ENCODE measurements at regions not wholly inside any gene's neighbourhood (a gene's known extent, or its start where the extent isn't known, plus 50 kb on each side); places are given as distances from the start of the nearest gene placed in this dataset.

GRCh38 chr19:32165750-32166149 is 179.7 kb upstream of the ZNF507 start:
- no peak for TF ChIP-seq CTCF (IDR thresholded peaks at IDR 0.05)
- TF ChIP-seq POLR2A (IDR thresholded peaks at IDR 0.05; ENCODE audit: low read depth), result no peak
- no peak for TF ChIP-seq EP300 (IDR thresholded peaks at IDR 0.05)
- TF ChIP-seq POLR2AphosphoS5 (IDR thresholded peaks at IDR 0.05), result no peak

Measured in esophagus muscularis mucosa (tissue), 4 donors.